ENCODE measurements at regions not wholly inside any gene's neighbourhood (a gene's known extent, or its start where the extent isn't known, plus 50 kb on each side); places are given as distances from the start of the nearest gene placed in this dataset.

DNA sequence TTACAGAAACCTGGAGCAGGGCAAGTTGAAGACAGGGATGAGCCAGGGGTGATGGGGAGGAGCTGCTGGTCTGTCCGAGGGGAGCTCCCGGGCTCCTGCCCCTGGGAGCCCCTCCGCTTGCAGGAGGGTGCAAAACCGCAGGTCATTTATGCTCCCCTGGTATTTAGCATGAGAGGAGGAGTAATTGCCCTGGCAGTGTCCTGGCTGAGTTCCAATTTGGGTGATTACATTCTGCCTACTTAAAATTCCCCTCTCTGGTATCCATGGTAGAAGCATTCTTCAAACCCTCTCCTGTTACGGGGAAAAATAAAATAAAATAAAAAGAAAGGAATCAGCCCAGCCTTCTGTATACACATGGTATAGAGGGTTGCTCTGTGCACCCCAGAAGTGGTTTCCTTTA is 61.7 kb upstream of the VRK1 start:
- Histone ChIP-seq H3K4me1 (ENCODE audit: insufficient read depth, low read length) (no peaks in the 10 kb centered on the region), H3T11ph (ENCODE audit: low read length) (no peak overlapping the region), H2BK15ac (ENCODE audit: low read depth, low read length) (no peak overlapping the region), H3K4ac (ENCODE audit: low read depth, low read length) (no peak overlapping the region), H3K4me2 (ENCODE audit: insufficient read depth, insufficient read length, low read length) (no peak overlapping the region), H3K23ac (ENCODE audit: insufficient read length, low read depth, low read length) (no peak overlapping the region), H2BK12ac (ENCODE audit: insufficient read length, low read depth, low read length) (no peak overlapping the region), H2BK5ac (ENCODE audit: insufficient read length, low read length) (no peak overlapping the region), H3K56ac (ENCODE audit: insufficient read length, low read depth, low read length) (no peak overlapping the region), H3K27me3 (ENCODE audit: insufficient read depth, low read length) (no peaks in the 10 kb centered on the region), H2AK5ac (ENCODE audit: insufficient read length, low read length) (no peak overlapping the region), H4K5ac (ENCODE audit: insufficient read length, low read depth, low read length) (no peak overlapping the region), H3K18ac (ENCODE audit: insufficient read length, low read depth, low read length) (no peak overlapping the region), H4K20me1 (ENCODE audit: control insufficient read depth, insufficient read depth, insufficient read length) (no peaks in the 10 kb centered on the region), H2AFZ (ENCODE audit: low read length) (no peak overlapping the region), H4K91ac (ENCODE audit: insufficient read length, low read depth, low read length) (no peak overlapping the region), H3K9ac (ENCODE audit: extremely low read depth, insufficient read length, low read length) (no peak overlapping the region), H3K79me2 (ENCODE audit: insufficient read depth, low read length) (no peaks in the 10 kb centered on the region), H3K79me1 (ENCODE audit: insufficient read depth, low read depth, low read length, poor library complexity, severe bottlenecking) (no peaks in the 10 kb centered on the region), H2BK120ac (ENCODE audit: low read depth, low read length, poor library complexity, severe bottlenecking) (no peak overlapping the region), H3K9me3 (ENCODE audit: control insufficient read depth, low read depth, low read length) (no peaks in the 10 kb centered on the region), H2BK20ac (ENCODE audit: low read depth, low read length, poor library complexity, severe bottlenecking) (no peak overlapping the region), H3K27ac (ENCODE audit: insufficient read length, low read depth, low read length) (no peak overlapping the region), H3K23me2 (ENCODE audit: insufficient read length, low read depth, low read length, poor library complexity, severe bottlenecking) (no peaks in the 10 kb centered on the region), H4K8ac (replicated peaks; ENCODE audit: insufficient read length, low read depth, low read length) (no peak overlapping the region), H3K14ac (ENCODE audit: insufficient read depth, low read length) (no peak overlapping the region)
- Mint-ChIP-seq H3K4me1 (peaks cover 12 to 32% of the 10 kb centered on the region in 2 experiments), H3K27me3 (ENCODE audit: low read depth) (peaks cover 18% of the 10 kb centered on the region), H3K36me3 (ENCODE audit: insufficient read depth in 1 of 3, low read depth in 3 of 3) (no peaks in the 10 kb centered on the region), H3K27ac (no peak overlapping the region), H3K4me3 (no peak overlapping the region), H3K9me3 (no peaks in the 10 kb centered on the region)
- TF ChIP-seq, protein P1, sequence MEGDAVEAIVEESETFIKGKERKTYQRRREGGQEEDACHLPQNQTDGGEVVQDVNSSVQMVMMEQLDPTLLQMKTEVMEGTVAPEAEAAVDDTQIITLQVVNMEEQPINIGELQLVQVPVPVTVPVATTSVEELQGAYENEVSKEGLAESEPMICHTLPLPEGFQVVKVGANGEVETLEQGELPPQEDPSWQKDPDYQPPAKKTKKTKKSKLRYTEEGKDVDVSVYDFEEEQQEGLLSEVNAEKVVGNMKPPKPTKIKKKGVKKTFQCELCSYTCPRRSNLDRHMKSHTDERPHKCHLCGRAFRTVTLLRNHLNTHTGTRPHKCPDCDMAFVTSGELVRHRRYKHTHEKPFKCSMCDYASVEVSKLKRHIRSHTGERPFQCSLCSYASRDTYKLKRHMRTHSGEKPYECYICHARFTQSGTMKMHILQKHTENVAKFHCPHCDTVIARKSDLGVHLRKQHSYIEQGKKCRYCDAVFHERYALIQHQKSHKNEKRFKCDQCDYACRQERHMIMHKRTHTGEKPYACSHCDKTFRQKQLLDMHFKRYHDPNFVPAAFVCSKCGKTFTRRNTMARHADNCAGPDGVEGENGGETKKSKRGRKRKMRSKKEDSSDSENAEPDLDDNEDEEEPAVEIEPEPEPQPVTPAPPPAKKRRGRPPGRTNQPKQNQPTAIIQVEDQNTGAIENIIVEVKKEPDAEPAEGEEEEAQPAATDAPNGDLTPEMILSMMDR (conservative IDR thresholded peaks at IDR 0.05), result no peak
- WGBS (ENCODE audit: extremely low coverage, insufficient read length, low lambda C conversion rate), result no CpG with 5 or more reads among the region's 5 CpGs
- no peak for DNase-seq

Data from H9 (cell line).